ENCODE measurements at regions not wholly inside any gene's neighbourhood (a gene's known extent, or its start where the extent isn't known, plus 50 kb on each side); places are given as distances from the start of the nearest gene placed in this dataset.

- no peak for TF ChIP-seq CTCF (conservative IDR thresholded peaks at IDR 0.05)
- no peak for TF ChIP-seq EZH2 (IDR thresholded peaks at IDR 0.05; ENCODE audit: low read depth)
These were observed 57.2 kb upstream of the SEC14L1 start for GRCh38 chr17:77083531-77083930.
